ENCODE measurements at regions not wholly inside any gene's neighbourhood (a gene's known extent, or its start where the extent isn't known, plus 50 kb on each side); places are given as distances from the start of the nearest gene placed in this dataset.

DNA sequence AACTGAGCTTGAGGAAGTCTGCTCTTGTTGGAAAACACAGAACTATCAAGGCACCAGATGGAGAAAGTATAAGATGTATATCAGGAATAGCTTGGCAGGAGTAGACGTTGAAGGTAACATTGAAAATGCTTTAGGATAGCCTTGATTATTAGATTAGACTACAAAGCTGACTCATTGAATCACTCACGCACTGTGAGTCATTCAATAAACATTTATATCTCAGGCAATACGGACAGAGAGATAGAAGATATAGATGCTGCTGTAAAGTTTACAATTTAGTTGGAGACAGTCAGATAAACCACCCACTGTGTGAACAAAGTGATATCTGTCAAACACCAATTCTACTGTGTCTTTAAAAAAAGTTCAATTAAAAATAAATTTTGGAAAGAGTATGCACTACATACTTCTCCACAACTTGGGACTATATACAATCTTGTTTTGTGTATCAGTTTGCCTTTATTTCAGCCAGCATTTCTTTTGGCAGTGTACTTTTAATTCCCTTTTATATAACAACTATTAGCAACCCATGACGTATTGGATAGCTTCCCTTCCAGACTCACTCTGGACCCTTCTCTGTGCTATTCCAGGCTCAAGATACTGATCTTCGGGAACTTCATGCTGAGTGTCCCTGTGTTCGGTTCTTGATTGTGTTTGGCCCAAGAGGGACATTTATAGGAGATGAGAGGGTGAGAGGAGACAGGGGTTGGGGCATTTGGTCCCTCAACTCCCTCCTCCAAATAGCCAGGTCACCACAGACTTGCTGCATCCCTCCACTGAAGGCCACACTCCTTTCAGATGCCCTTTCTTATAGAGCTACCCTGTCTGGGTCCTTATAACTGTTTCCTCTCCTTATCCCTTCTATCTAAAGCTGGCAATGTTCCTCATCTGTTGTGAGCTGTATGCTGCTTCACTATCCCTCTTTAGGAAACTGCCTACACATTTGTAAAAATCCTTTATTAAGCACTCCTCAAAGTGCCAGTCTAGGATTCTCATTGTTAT is 176.6 kb upstream of the PTPRK start:
- TF ChIP-seq, protein P1, sequence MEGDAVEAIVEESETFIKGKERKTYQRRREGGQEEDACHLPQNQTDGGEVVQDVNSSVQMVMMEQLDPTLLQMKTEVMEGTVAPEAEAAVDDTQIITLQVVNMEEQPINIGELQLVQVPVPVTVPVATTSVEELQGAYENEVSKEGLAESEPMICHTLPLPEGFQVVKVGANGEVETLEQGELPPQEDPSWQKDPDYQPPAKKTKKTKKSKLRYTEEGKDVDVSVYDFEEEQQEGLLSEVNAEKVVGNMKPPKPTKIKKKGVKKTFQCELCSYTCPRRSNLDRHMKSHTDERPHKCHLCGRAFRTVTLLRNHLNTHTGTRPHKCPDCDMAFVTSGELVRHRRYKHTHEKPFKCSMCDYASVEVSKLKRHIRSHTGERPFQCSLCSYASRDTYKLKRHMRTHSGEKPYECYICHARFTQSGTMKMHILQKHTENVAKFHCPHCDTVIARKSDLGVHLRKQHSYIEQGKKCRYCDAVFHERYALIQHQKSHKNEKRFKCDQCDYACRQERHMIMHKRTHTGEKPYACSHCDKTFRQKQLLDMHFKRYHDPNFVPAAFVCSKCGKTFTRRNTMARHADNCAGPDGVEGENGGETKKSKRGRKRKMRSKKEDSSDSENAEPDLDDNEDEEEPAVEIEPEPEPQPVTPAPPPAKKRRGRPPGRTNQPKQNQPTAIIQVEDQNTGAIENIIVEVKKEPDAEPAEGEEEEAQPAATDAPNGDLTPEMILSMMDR (IDR thresholded peaks at IDR 0.05 in 2 of 3, conservative IDR thresholded peaks at IDR 0.05 in 1 of 3; ENCODE audit: control insufficient read depth in 2 of 3, extremely low read depth in 1 of 3, insufficient read depth in 1 of 3, low read depth in 3 of 3, low read length in 3 of 3) = no peak
- TF ChIP-seq SUZ12 (IDR thresholded peaks at IDR 0.05; ENCODE audit: unreplicated experiment) (no peak), NRF1 (conservative IDR thresholded peaks at IDR 0.05; ENCODE audit: low read depth, low read length) (no peak), POLR2A (IDR thresholded peaks at IDR 0.05; ENCODE audit: low read depth, low read length) (no peak)
- TF ChIP-seq, protein P2, sequence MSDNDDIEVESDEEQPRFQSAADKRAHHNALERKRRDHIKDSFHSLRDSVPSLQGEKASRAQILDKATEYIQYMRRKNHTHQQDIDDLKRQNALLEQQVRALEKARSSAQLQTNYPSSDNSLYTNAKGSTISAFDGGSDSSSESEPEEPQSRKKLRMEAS (IDR thresholded peaks at IDR 0.05; ENCODE audit: low read depth, low read length) = no peak

Data from GM12878 (cell line).